Fibroblast of gingiva (primary cell): ENCODE measurements at regions not wholly inside any gene's neighbourhood (a gene's known extent, or its start where the extent isn't known, plus 50 kb on each side); places are given as distances from the start of the nearest gene placed in this dataset.
"Not testable (repeated sequence)": the region's sequence is repeated elsewhere in the genome, so short reads cannot be mapped to it uniquely, and the experiment has no call there.

ENCODE experiments used
- DNase-seq: peaks from one replicate; pipeline ENCODE4 v3.0.0-alpha.2; 2011; ENCODE audit warnings: low read depth

DNA sequence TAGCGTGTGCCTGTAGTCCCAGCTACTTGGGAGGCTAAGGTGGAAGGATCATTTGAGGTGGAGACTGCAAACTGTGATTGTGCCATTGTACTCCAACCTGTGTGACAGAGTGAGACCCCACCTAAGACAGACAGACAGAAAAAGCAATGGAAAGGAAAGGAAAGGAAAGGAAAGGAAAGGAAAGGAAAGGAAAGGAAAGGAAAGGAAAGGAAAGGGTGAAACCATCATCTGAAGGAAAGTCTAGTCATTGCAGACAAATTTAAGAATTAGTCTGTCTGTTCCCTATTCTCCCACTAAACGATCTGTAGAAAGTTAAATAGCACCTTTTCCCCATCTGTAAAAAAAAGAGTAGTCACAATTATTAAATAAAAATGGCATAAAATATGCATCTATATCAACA is 91.1 kb upstream of the SKAP2 start:
- no peak for DNase-seq

DNA sequence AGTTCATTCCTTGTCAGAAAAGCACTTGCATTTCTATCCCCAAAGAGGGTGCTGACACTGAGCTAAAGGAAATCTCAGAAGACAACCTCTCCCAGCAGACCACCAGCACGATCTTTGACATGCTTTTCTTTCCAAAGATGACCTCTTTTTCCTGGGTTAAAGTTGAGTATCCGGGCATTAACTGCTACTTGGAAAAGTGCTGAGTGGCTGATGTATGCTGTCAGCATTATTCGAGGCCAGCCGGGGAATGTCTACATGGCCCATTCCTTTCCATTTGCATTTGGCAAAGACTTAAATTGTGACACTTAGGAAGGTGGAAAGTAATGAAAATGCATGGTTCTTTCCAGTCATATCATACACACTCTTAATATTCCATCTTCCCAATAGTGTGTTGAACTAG is 90.6 kb upstream of the SKAP2 start:
- no peak for DNase-seq

DNA sequence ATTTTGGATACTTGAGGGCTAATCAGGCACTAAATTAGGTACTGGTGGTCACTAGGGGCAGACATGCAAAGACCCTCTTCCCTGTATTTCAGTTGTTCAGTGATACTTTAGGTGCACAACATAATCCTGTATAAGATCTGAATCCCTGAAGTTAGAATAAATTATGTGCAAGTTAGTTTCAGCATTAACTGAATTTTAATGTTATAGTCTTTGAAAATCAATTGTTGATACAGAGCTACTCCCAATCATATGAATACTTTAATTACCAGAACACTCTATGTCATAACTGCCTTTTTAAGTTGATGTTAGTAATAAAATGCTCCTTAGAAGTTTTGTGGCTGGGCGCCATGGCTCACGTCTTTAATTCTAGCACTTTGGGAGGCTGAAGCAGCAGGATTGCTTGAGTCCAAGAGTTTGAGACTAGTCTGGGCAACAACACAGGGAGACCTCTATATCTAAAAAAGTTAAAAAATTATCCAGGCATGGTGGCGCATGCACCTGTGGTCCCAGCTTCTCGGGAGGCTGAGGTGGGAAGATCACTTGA is 87.1 kb upstream of the SKAP2 start:
- DNase-seq: no peak

DNA sequence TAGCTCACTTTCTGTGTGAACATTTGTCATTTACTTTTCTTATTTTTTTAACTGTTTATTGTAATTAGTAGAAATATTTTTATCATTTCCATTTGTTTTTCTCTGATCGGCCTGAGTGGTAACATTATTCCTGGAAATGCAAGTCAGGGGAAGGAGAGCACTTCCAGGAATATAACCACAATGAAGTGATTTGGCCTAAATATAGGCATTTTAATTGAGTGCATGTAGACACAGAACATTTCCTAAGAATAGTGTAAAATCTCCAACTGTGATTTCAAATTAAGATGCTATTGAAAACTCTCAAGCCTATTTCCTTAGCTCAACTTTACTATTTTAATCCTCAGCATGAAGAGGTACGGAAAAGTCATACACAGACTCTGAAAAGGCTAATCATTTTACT is 86.5 kb upstream of the SKAP2 start:
- DNase-seq: no peak

DNA sequence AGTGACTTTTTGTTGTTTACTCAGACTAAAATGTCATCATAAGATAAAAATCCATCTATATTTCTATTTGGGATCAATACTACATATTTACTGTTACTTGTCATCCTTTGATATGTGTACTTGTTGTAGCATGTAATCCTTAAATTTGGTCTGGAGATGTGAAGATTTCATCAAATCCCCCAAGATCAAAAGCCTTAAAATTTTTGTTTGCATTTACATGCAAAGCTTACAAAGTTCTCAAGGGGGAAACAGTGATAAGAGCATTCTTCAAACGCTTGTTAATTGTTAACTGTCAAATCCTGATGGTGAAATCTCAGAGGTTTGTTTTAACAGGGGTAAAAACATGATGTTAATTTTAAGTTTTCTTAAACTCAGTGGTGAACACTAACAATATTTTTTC is 84.9 kb upstream of the SKAP2 start:
- no peak for DNase-seq

DNA sequence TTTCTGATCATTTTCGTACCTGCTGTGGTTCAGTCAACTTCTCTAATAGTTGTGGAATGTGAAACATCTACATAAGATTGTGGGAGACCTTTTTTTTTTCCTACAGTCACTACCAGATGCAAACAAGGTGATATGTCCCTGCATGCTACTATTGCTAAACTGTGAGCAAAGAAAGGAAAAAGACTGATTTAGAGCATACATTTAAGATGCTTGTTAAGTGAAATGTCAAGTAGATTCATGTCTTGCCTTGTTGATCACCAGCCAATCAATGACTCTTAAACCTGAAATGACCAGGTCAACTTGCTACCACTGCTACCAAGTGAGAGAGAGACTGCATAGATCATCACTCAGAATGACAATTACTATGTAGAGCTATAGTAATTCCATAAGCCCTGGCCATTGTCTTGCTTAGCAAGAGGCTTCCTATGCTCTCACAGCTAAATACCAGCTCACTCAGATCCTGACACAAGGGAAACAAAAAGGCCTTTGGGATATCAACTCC is 84.3 kb upstream of the SKAP2 start:
- no peak for DNase-seq

DNA sequence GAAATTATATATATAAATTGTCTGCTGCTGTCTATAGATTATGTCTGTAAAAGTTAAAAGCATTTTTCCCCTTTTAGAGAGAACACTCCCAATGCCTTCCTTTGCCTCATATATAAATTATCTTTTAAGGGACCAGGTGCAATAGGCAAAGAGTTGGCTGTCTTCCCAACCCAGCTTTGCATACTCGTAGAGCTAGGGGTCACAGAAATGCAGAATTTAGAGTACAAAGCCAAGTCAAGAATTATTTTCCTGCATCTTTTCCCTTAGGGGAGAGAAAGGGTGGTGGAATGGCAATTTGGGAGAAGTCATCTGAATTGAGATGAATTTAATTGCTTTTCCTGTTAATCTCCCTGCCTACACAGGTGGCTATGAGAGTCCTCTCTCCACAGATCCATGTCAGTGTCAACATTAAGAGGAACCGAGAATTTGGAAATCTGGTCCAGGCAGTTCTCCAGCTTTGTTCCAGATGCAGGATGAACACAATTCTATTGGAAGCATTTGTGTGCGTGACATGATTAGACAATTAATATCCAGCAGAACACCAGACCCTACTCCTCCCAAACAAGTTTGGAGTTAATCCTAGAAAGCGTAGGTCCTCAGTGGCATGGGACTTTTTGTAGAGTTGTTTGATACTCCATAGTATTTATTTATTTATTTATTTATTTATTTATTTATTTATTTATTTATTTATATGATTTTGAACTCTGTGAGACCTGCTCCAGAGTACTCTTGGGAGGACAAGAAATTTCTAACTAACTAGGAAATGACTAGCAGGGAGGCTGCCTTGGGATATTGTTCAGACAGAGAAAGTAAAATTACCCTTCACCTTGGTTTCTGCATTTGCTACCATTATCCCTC is 80.3 kb upstream of the SKAP2 start:
- DNase-seq: no peak

DNA sequence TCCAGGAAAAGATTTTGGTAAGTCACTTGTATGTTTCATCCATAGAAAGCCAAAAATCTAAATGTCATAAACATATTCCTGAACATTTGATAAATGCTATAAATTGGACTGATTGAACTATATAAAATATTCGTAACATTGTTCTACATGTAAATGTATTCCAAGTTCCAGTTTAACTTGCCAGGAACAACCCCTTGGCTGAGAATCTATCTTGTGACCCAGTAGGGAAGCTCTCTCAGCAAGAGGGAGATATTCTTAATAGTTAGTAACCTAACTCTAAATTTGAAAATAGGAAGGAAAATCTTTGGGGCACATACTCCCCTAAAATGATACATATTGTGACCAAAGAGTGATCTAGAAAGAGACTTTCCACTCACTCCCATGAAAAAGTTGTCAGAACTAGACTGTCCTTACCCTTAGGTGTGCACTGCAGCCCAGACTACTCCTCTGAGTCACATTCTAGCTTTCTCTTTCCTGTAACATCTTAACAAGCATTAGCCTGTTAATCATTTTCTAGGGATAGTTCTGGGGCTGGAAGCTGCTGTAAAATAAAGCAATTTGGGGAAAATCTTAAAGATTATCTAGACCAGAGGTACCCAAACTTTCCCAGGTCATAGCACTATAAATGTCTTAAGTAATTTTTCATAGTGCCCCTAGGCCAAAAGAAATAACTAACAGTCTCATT is 73.7 kb upstream of the SKAP2 start:
- no peak for DNase-seq

DNA sequence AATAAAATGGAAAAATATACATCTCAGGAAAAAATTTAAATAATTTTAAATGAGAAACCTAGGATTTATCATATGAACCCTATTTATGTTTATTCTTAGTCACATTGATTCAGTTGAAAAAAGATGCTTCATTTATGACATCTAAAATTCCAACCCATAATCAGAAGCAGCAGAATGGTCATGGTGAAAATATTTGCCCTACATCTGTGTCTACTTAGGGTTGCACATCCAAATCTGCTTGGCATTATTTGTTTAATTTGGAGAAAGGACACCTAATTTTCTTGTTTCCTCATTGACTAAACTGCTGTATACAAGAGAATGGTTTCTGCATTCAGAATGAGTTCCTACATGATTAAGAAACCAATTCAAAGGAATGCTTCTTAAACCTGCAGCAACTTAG is 72.9 kb upstream of the SKAP2 start:
- peak; percentile 82 for DNase-seq

DNA sequence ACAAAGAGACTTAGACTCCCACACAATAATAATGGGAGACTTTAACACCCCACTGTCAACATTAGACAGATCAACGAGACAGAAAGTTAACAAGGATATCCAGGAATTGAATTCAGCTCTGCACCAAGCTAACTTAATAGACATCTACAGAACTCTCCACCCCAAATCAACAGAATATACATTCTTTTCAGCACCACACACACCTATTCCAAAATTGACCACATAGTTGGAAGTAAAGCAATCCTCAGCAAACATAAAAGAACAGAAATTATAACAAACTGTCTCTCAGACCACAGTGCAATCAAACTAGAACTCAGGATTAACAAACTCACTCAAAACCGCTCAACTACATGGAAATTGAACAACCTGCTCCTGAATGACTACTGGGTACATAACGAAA is 68.2 kb upstream of the SKAP2 start:
- DNase-seq: not testable (repeated sequence)

DNA sequence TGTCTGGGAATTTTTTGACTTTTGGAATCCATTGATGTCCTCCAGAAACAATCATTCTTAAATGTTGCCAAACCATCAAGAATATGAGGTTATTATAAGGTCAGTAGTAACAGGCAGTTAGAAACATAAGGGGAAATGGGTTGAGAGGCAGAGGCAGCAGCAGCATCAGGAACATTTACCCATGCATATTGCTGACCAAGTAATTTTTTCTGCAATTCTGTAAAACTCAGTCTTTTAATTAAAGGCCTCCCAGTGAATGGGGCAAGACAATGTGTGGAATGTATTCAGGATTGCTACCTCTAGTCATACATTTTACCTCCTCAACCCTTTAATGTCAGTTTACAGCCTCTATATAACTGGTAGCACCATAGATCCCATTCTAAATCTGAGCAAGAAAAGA is 66.5 kb upstream of the SKAP2 start:
- DNase-seq: peak; percentile 6

DNA sequence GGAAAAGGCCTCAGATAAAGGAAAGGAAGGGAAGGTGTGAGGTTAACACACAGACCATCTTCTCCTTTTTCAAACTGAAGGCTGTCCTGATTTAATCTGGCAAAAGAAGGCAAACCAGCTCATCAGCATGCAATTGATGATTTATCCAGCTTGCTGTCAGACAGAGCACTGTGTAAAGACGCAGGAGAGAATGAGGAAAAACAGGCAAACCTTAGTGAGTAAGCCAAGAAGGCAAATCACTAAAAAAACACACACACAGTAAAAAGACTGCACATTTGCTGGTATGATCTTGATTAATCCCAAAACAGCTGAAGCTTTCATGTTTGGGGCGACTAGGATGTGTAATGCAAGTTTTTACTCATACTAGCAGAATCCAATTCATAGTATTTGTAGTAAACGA is 65.8 kb upstream of the SKAP2 start:
- no peak for DNase-seq

DNA sequence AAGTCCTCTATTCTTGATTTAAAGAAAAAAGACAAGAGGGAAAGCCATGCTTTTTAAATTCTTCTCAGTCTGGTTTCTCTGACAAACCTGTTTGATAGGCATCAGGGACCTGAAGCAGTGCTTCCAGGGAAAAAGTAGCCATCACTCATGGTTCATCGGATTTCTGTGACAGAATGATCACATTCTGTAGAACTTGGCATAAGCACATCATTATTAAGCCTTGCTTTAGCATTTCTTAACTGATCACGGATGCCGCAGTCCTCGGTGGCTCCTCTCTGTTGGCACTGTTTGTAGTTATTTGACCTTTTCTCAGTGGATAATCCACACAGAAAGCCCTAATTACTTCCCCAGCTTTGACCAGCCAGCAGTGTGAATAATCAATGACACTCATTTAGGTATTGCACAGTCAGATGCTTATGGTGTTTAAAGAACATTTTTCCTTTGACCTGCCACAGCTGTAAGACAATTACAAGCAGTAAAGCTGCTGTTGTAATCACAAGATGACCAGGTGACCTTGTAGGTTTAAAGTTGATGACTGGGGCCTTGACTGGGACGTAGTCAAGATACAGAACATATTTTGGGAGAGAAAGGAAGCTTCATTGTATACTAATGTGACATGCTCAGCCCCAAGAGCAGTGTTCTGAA is 64.4 kb upstream of the SKAP2 start:
- no peak for DNase-seq

DNA sequence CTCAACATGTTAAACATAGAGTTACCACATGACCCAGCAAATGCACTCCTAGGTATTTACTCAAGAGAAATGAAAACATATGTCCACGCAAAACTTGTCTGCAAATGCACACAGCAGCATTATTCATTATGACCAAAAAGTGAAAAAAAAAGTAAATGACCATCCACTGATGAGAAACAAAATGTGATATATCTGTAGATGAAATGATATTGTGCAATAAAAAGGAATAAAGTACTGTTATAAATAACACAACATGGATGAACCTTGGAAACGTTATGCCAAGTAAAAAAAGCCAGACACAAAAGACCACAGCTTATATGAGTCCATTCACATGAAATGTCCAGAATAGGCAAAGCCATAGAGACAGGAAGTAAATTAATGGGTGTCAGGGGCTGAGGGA is 61.4 kb upstream of the SKAP2 start:
- no peak for DNase-seq

DNA sequence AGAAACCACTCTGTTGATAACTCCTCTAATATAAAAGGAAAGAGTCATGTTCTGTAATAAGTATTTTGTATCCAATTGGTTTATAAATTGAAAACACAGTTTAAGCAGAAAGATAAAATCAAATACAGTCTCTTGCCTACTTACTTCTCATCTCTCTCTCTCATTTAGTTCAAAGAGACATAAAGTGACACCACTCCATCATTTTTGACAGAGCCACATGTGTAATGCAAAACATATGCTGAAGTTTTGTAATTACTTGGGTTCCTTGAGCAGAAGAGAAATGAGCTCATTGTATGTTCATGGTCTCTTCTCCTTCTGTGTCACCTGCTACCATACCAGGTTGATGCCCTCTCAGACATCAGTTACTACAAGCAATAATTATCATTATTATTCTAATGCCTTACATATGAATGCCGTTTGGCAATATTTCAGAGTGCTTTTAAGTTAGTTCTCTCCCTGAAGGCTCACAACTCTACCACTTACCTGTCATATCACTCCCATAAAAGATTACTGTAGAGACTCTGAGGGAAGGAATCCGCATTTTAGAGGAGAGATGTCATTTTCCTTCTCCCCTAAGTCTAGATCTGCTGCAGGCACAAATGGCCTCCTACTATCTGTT is 59.9 kb upstream of the SKAP2 start:
- no peak for DNase-seq

DNA sequence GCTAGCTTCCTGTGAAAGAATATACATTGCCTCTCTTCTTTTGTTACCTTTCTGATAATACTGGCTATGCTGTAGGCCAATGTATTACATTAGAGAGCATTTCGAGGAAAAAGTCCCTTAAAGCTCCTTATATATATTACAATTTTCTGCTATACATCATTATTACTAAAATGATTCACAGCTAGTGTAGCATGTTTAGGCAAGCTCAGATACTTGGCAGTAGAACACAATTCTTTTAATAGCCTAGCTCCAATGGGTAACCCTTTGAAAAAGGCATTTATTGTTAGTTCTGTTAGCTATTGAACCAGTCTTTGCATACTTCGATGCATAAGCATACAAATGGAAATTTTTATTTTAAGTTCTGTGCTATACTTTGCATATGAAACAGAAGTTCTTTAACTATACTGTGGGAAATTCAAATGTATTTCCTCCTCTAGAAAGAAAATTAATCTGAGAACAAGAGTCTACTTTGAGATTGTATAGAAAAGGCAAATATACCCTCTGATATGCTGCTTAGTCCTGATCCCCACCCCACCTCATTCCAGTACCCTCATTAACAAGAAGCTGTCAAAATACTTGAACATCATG is 55.6 kb upstream of the SKAP2 start:
- no peak for DNase-seq

DNA sequence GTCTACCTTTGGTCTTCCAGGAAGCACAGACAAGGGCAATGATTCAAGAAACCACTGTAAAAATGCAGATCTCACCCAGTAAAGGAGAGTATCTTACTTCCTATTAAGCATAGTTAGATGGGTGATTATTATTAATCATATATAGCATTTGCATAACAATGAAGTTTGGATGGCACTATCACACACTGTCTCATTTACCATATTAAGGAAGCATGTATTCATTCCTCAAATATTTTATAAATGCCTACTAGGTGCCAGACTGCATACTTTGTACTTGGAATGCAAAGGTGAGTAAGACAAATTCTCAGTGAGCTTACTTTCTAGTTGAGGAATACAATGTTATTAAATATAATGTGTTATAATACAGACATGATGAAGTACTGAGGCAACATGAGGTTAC is 53.9 kb upstream of the SKAP2 start:
- DNase-seq: no peak

DNA sequence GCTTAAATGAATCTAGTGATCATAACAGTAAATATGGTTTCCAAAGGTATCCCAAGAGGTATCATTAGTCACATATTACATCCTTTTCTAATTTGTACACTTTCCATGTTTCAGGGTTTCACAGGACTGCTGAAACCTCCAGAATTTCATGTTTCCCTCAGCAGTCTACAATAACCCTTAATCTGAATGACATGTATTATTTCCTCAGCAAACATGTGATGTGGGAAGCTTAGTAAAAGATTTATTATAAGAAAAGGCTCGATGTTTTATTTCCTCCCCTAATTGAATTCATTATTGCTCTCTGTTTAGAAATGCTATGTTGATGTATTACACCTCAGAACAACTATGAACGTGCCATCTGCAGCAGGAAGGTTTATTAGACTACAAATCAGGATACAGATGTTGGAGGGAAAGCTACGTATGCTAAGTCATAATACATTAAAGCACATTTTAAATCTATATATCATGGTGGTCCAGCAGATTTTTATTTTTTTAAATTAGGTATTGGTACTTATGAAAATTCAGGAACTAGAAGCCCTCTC is 52.5 kb upstream of the SKAP2 start:
- no peak for DNase-seq

DNA sequence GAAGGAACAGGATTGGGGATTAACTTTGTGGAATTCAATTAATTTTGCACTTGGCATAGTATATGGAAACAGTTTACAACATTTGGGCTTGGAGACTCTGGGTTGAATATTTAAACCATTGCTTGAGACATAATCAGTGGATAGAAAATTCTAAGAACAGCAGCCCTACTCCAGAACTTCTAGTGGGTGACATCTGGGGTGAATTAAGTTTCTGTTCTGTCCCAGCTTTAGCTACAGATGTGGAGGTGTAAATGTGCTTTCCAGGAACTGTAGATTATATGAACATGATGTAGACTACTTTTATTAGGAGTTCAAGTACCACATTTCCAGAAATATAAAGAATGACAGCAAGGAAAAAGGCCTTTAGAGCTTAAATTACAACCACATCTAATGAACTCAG is 51.9 kb upstream of the SKAP2 start:
- no peak for DNase-seq
